Activated CD8-positive, alpha-beta memory T cell treated with anti-CD3 and anti-CD28 coated beads for 24 hours (primary cell): ENCODE measurements at regions not wholly inside any gene's neighbourhood (a gene's known extent, or its start where the extent isn't known, plus 50 kb on each side); places are given as distances from the start of the nearest gene placed in this dataset.

Experiments used
- DNase-seq: peaks from one replicate; pipeline ENCODE4 v3.0.0-alpha.2; 2020

DNA sequence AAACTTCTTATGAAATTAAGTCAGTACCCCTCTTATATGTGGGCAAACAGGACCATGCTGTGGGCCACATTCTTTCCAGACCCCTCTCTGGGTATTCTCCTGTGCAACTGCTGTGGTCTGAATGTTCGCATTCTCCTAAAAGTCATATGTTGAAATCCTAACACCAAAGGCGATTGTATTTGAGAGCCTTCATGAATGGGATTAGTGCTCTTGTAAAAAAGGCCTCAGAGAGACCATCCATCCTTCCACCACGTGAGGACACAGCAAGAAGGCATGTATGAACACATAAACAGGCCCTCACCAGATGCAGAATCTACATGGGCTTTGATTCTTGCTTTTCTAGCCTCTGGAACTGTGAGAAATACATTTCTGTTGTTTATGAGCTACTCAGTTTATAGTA, 68.0 kb upstream of the NAALADL2 start:
- DNase-seq: no peak

DNA sequence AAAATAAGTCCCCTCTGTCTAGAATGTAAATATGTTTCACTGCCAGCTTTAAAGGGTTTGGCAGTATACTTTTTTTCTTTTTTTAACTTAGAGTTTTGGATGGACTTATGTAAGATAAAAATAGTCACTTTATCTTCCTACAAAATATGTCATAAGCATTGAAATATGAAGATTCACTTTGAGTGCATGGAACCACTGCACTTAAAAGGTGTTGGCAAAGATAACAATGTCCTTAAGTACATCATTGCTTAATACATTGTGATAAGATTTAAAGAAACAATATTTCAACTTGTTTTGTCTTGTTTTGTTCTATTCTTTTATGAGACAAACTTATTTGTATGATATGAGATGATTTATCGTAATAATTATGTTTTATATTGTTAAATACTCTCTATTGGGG, 66.3 kb upstream of the NAALADL2 start:
- no peak for DNase-seq
